ENCODE measurements at regions not wholly inside any gene's neighbourhood (a gene's known extent, or its start where the extent isn't known, plus 50 kb on each side); places are given as distances from the start of the nearest gene placed in this dataset.

GRCh38 chr9:79885093-79885857 is 313.5 kb downstream of the TLE4 start:
- no peak for DNase-seq

- DNase-seq = no peak
Measured at GRCh38 chr9:79884546-79884945, 312.8 kb downstream of the TLE4 start.

- peak; percentile 59 for DNase-seq
Measured at GRCh38 chr9:79883073-79883645, 311.4 kb downstream of the TLE4 start.

- DNase-seq = no peak
Measured at GRCh38 chr9:79880626-79881025, 308.9 kb downstream of the TLE4 start.

- DNase-seq = no peak
Measured at GRCh38 chr9:79877943-79878602, 306.3 kb downstream of the TLE4 start.

GRCh38 chr9:79868567-79869189 is 296.9 kb downstream of the TLE4 start:
- no peak for DNase-seq

- no peak for DNase-seq
Measured at GRCh38 chr9:79862921-79863890, 291.4 kb downstream of the TLE4 start.

- no peak for DNase-seq
Measured at GRCh38 chr9:79858508-79858907, 286.7 kb downstream of the TLE4 start.

GRCh38 chr9:79857188-79857587 is 285.4 kb downstream of the TLE4 start:
- DNase-seq = no peak

- DNase-seq = no peak
Measured at GRCh38 chr9:79847074-79847473, 275.3 kb downstream of the TLE4 start.

- DNase-seq = no peak
Measured at GRCh38 chr9:79829566-79830302, 258.0 kb downstream of the TLE4 start.

GRCh38 chr9:79824265-79824664 is 252.5 kb downstream of the TLE4 start:
- DNase-seq = no peak

- DNase-seq = no peak
Measured at GRCh38 chr9:79817438-79818004, 245.8 kb downstream of the TLE4 start.

GRCh38 chr9:79813258-79813638 is 241.5 kb downstream of the TLE4 start:
- DNase-seq = no peak

GRCh38 chr9:79812507-79813257 is 240.9 kb downstream of the TLE4 start:
- no peak for DNase-seq

GRCh38 chr9:79812099-79812498 is 240.3 kb downstream of the TLE4 start:
- no peak for DNase-seq

- no peak for DNase-seq
Measured at GRCh38 chr9:79809931-79810330, 238.2 kb downstream of the TLE4 start.

- no peak for DNase-seq
Measured at GRCh38 chr9:79809316-79809876, 237.6 kb downstream of the TLE4 start.

- DNase-seq = no peak
Measured at GRCh38 chr9:79807971-79808370, 236.2 kb downstream of the TLE4 start.

- no peak for DNase-seq
Measured at GRCh38 chr9:79806086-79806485, 234.3 kb downstream of the TLE4 start.

Data from activated CD8-positive, alpha-beta memory T cell treated with anti-CD3 and anti-CD28 coated beads, Interleukin-2, amount 50 U/mL, for 48 hours (primary cell).